DND-41 (cell line): ENCODE measurements at regions not wholly inside any gene's neighbourhood (a gene's known extent, or its start where the extent isn't known, plus 50 kb on each side); places are given as distances from the start of the nearest gene placed in this dataset.
"Not testable (repeated sequence)": the region's sequence is repeated elsewhere in the genome, so short reads cannot be mapped to it uniquely, and the experiment has no call there.

Experiments
- ATAC-seq: fragments of 200-7000 bp; cut with Tn5 transposase; 3 replicates; pipeline ENCODE4 v1.9.1; 2021; ENCODE audit warnings: low read depth; ENCODE audit not compliant: insufficient read depth
- DNase-seq: peaks from one replicate; pipeline ENCODE4 v3.0.0-alpha.2; 2020
- H2AFZ ChIP-seq: 2 replicates; pipeline ENCODE4 v1.6.0; 2012; ENCODE audit warnings: low read depth, low read length
- H3K27ac ChIP-seq: 2 replicates; pipeline ENCODE4 v1.5.1; 2012; ENCODE audit warnings: low read length, inconsistent platforms
- H3K27me3 ChIP-seq: fragments of 200-600 bp; sonication (generic); 2 replicates; pipeline ENCODE4 v1.6.0; 2012; ENCODE audit warnings: low read length, mild to moderate bottlenecking, inconsistent platforms; ENCODE audit not compliant: insufficient read depth, poor library complexity
- H3K36me3 ChIP-seq: 2 replicates; pipeline ENCODE4 v1.5.1; 2012; ENCODE audit warnings: low read length, inconsistent platforms; ENCODE audit not compliant: insufficient read depth
- H3K4me1 ChIP-seq: 2 replicates; pipeline ENCODE4 v1.5.1; 2012; ENCODE audit warnings: mild to moderate bottlenecking, low read length; ENCODE audit not compliant: insufficient read depth
- H3K4me2 ChIP-seq: 2 replicates; pipeline ENCODE4 v1.6.0; 2012; ENCODE audit warnings: mild to moderate bottlenecking, moderate library complexity, low read length, inconsistent platforms; ENCODE audit not compliant: insufficient read depth
- H3K4me3 ChIP-seq, 2 experiments: fragments of 200-600 bp in 1 of 2; shearing (Covaris generic) in 1 of 2; 2 replicates each; pipeline ENCODE4 v1.5.1; 2012 to 2016; ENCODE audit warnings: inconsistent platforms in 2 of 2, low read length in 2 of 2, mild to moderate bottlenecking in 2 of 2, low read depth in 1 of 2, moderate library complexity in 1 of 2
- H3K79me2 ChIP-seq: 2 replicates; pipeline ENCODE4 v1.6.0; 2012; ENCODE audit warnings: low read length, inconsistent platforms; ENCODE audit not compliant: insufficient read depth
- H3K9ac ChIP-seq: 2 replicates; pipeline ENCODE4 v1.6.0; 2012; ENCODE audit warnings: low read depth, mild to moderate bottlenecking, inconsistent platforms, low read length, moderate library complexity
- H3K9me3 ChIP-seq: 2 replicates; pipeline ENCODE4 v1.5.1; 2012; ENCODE audit warnings: low read length, moderate library complexity, mild to moderate bottlenecking, inconsistent platforms; ENCODE audit not compliant: insufficient read depth, severe bottlenecking
- H4K20me1 ChIP-seq: 2 replicates; pipeline ENCODE4 v1.6.0; 2012; ENCODE audit warnings: low read length; ENCODE audit not compliant: insufficient read depth
- CTCF ChIP-seq: IDR thresholded peaks from 2 replicates; pipeline ENCODE4 v1.5.1; 2012; ENCODE audit warnings: borderline replicate concordance, low read length, moderate library complexity, mild to moderate bottlenecking; ENCODE audit not compliant: poor library complexity, severe bottlenecking; ENCODE audit errors: extremely low read depth
- EZH2 ChIP-seq: IDR thresholded peaks from 3 replicates; pipeline ENCODE4 v1.6.1; 2012; ENCODE audit warnings: borderline replicate concordance, low read depth, mild to moderate bottlenecking, moderate library complexity, low read length, inconsistent platforms; ENCODE audit not compliant: severe bottlenecking

GRCh38 chr15:46089467-46089935, 454.7 kb downstream of the SQOR start:
- Histone ChIP-seq H3K9ac (no peak overlapping the region), H3K36me3 (no peaks in the 10 kb centered on the region), H3K27ac (no peak overlapping the region), H4K20me1 (no peaks in the 10 kb centered on the region), H3K4me1 (no peaks in the 10 kb centered on the region), H2AFZ (no peak overlapping the region), H3K9me3 (no peaks in the 10 kb centered on the region), H3K27me3 (no peaks in the 10 kb centered on the region), H3K4me2 (no peak overlapping the region), H3K4me3 (no peak overlapping the region), H3K79me2 (no peaks in the 10 kb centered on the region)
- DNase-seq (no peak), ATAC-seq (no peak)
- no peak for TF ChIP-seq CTCF
- TF ChIP-seq EZH2, result no peak

GRCh38 chr15:46091860-46092450, 457.1 kb downstream of the SQOR start:
- ATAC-seq, result no peak
- no peaks in the 10 kb centered on the region for H4K20me1 ChIP-seq

GRCh38 chr15:46098006-46098405, 463.2 kb downstream of the SQOR start:
- not testable (repeated sequence) for H3K9me3 ChIP-seq, H4K20me1 ChIP-seq, H3K4me1 ChIP-seq, H3K27me3 ChIP-seq, H3K27ac ChIP-seq, H3K79me2 ChIP-seq, DNase-seq, H3K4me2 ChIP-seq, H3K4me3 ChIP-seq, H3K9ac ChIP-seq, ATAC-seq, H3K36me3 ChIP-seq, H2AFZ ChIP-seq

More at GRCh38 chr15:46091860-46092450, 457.1 kb downstream of the SQOR start:
- H3K4me1 ChIP-seq, result no peaks in the 10 kb centered on the region
- no peak overlapping the region for H3K4me3 ChIP-seq
- no peaks in the 10 kb centered on the region for H3K27me3 ChIP-seq
- no peak overlapping the region for H3K9ac ChIP-seq
- no peaks in the 10 kb centered on the region for H3K9me3 ChIP-seq
- no peak overlapping the region for H3K27ac ChIP-seq
- H3K79me2 ChIP-seq, result no peaks in the 10 kb centered on the region
- no peaks in the 10 kb centered on the region for H3K36me3 ChIP-seq
- TF ChIP-seq CTCF (peak; percentile 53), EZH2 (no peak)
- no peak overlapping the region for H3K4me2 ChIP-seq
- DNase-seq, result peak; percentile 6
- no peak overlapping the region for H2AFZ ChIP-seq

GRCh38 chr15:46110755-46111154, 475.9 kb downstream of the SQOR start:
- Histone ChIP-seq H3K4me3 (no peak overlapping the region), H3K4me2 (no peak overlapping the region), H3K79me2 (no peaks in the 10 kb centered on the region), H3K4me1 (no peaks in the 10 kb centered on the region), H2AFZ (no peak overlapping the region), H3K36me3 (no peaks in the 10 kb centered on the region), H3K27me3 (no peaks in the 10 kb centered on the region), H3K27ac (no peak overlapping the region), H3K9ac (no peak overlapping the region), H4K20me1 (no peaks in the 10 kb centered on the region), H3K9me3 (no peaks in the 10 kb centered on the region)
- ATAC-seq, result no peak
- no peak for DNase-seq
- TF ChIP-seq EZH2 (no peak), CTCF (no peak)
